Loucy (cell line): ENCODE measurements at regions not wholly inside any gene's neighbourhood (a gene's known extent, or its start where the extent isn't known, plus 50 kb on each side); places are given as distances from the start of the nearest gene placed in this dataset.

Source experiments
- EZH2phosphoT487 ChIP-seq: fragments of 200-600 bp; IDR thresholded peaks from 2 replicates; pipeline ENCODE4 v1.6.1; 2018; ENCODE audit warnings: antibody characterized with exemption, mild to moderate bottlenecking, moderate library complexity, borderline replicate concordance
- TF ChIP-seq, protein P1 (sequence below): fragments of 200-600 bp; sonication (generic); conservative IDR thresholded peaks from 2 replicates; pipeline ENCODE4 v1.5.1; 2014; ENCODE audit warnings: mild to moderate bottlenecking, antibody characterized with exemption, low read length

DNA sequence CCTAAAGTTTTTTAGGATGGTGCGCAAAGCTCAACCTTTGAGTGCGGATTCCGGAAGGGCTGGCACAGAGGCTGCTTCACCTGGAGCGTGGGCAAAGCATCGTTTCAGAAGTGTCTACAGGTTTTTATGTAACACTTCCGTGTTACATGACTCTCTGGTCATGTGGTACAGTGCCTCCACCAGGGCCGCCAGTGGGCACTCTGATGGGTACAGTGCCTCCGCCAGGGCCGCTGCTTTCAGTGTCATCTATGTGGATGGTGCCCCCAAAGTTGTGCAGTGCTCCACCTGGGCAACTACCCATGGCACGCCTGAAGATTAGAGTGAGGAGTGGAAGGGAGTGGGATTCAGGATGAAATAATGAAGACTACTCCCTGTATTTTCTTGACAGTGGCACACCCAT, 101.4 kb upstream of the C1orf174 start:
- TF ChIP-seq, protein P1, sequence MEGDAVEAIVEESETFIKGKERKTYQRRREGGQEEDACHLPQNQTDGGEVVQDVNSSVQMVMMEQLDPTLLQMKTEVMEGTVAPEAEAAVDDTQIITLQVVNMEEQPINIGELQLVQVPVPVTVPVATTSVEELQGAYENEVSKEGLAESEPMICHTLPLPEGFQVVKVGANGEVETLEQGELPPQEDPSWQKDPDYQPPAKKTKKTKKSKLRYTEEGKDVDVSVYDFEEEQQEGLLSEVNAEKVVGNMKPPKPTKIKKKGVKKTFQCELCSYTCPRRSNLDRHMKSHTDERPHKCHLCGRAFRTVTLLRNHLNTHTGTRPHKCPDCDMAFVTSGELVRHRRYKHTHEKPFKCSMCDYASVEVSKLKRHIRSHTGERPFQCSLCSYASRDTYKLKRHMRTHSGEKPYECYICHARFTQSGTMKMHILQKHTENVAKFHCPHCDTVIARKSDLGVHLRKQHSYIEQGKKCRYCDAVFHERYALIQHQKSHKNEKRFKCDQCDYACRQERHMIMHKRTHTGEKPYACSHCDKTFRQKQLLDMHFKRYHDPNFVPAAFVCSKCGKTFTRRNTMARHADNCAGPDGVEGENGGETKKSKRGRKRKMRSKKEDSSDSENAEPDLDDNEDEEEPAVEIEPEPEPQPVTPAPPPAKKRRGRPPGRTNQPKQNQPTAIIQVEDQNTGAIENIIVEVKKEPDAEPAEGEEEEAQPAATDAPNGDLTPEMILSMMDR: no peak
- no peak for TF ChIP-seq EZH2phosphoT487
